ENCODE measurements at regions not wholly inside any gene's neighbourhood (a gene's known extent, or its start where the extent isn't known, plus 50 kb on each side); places are given as distances from the start of the nearest gene placed in this dataset.
A peak's percentile ranks its signal among the peaks of the same experiment; 100 is the strongest.

GRCh38 chr10:88113232-88113631 lies 249.8 kb downstream of the PTEN start:
- Histone ChIP-seq H3K4me1 (replicated peaks) (peaks cover 48% of the 10 kb centered on the region), H3K27ac (no peak overlapping the region), H3K36me3 (no peaks in the 10 kb centered on the region), H3K9me3 (replicated peaks) (no peaks in the 10 kb centered on the region), H3K4me3 (no peak overlapping the region), H3K27me3 (replicated peaks) (no peaks in the 10 kb centered on the region)
- DNase-seq (ENCODE audit: low read depth in 1 of 2, low spot score in 2 of 2): no peak

GRCh38 chr10:88113657-88114272 lies 250.3 kb downstream of the PTEN start:
- Histone ChIP-seq H3K4me3 (no peak overlapping the region), H3K27me3 (replicated peaks) (no peaks in the 10 kb centered on the region), H3K9me3 (replicated peaks) (no peaks in the 10 kb centered on the region), H3K36me3 (no peaks in the 10 kb centered on the region), H3K4me1 (replicated peaks) (peaks cover 51% of the 10 kb centered on the region), H3K27ac (no peak overlapping the region)
- no peak for DNase-seq (ENCODE audit: low read depth in 1 of 2, low spot score in 2 of 2)

- H3K4me3 ChIP-seq: no peak overlapping the region
- no peak for DNase-seq (ENCODE audit: low read depth in 1 of 2, low spot score in 2 of 2)
- H3K27me3 ChIP-seq (replicated peaks): no peaks in the 10 kb centered on the region
- no peak overlapping the region for H3K27ac ChIP-seq
- peaks cover 56% of the 10 kb centered on the region for H3K4me1 ChIP-seq (replicated peaks)
- H3K9me3 ChIP-seq (replicated peaks): no peaks in the 10 kb centered on the region
- no peaks in the 10 kb centered on the region for H3K36me3 ChIP-seq
Observed at GRCh38 chr10:88114368-88114767, 250.9 kb downstream of the PTEN start.

GRCh38 chr10:88115407-88115806 lies 252.0 kb downstream of the PTEN start:
- Histone ChIP-seq H3K27me3 (replicated peaks) (no peaks in the 10 kb centered on the region), H3K36me3 (no peaks in the 10 kb centered on the region), H3K27ac (peak overlapping the region; percentile 84), H3K9me3 (replicated peaks) (no peaks in the 10 kb centered on the region), H3K4me1 (replicated peaks) (peaks cover 50% of the 10 kb centered on the region), H3K4me3 (no peak overlapping the region)
- no peak for DNase-seq (ENCODE audit: low read depth in 1 of 2, low spot score in 2 of 2)

- no peaks in the 10 kb centered on the region for H3K27me3 ChIP-seq (replicated peaks)
- H3K4me1 ChIP-seq (replicated peaks): peaks cover 44% of the 10 kb centered on the region
- H3K9me3 ChIP-seq (replicated peaks): no peaks in the 10 kb centered on the region
- H3K36me3 ChIP-seq: no peaks in the 10 kb centered on the region
- peak overlapping the region; percentile 84 for H3K27ac ChIP-seq
- H3K4me3 ChIP-seq: no peak overlapping the region
- DNase-seq (ENCODE audit: low read depth in 1 of 2, low spot score in 2 of 2): peak in 1 of 2 experiments; percentile 75
Observed at GRCh38 chr10:88115968-88116367, 252.5 kb downstream of the PTEN start.

- no peak overlapping the region for H3K4me3 ChIP-seq
Observed at GRCh38 chr10:88116481-88116880, 253.1 kb downstream of the PTEN start.

GRCh38 chr10:88116971-88117626 lies 253.7 kb downstream of the PTEN start:
- no peak for DNase-seq (ENCODE audit: low read depth in 1 of 2, low spot score in 2 of 2)
- Histone ChIP-seq H3K27me3 (replicated peaks) (no peaks in the 10 kb centered on the region), H3K27ac (peak overlapping the region; percentile 84), H3K36me3 (no peaks in the 10 kb centered on the region), H3K4me1 (replicated peaks) (peaks cover 42% of the 10 kb centered on the region), H3K9me3 (replicated peaks) (no peaks in the 10 kb centered on the region), H3K4me3 (no peak overlapping the region)

More at GRCh38 chr10:88116481-88116880, 253.1 kb downstream of the PTEN start:
- peak overlapping the region; percentile 84 for H3K27ac ChIP-seq
- DNase-seq (ENCODE audit: low read depth in 1 of 2, low spot score in 2 of 2): peak in 1 of 2 experiments; percentile 71
- H3K27me3 ChIP-seq (replicated peaks): no peaks in the 10 kb centered on the region
- peaks cover 42% of the 10 kb centered on the region for H3K4me1 ChIP-seq (replicated peaks)
- no peaks in the 10 kb centered on the region for H3K36me3 ChIP-seq
- no peaks in the 10 kb centered on the region for H3K9me3 ChIP-seq (replicated peaks)

- Histone ChIP-seq H3K27me3 (replicated peaks) (no peaks in the 10 kb centered on the region), H3K4me3 (no peak overlapping the region), H3K4me1 (replicated peaks) (peaks cover 42% of the 10 kb centered on the region), H3K36me3 (no peaks in the 10 kb centered on the region), H3K9me3 (replicated peaks) (no peaks in the 10 kb centered on the region), H3K27ac (no peak overlapping the region)
- no peak for DNase-seq (ENCODE audit: low read depth in 1 of 2, low spot score in 2 of 2)
Observed at GRCh38 chr10:88117869-88118632, 254.6 kb downstream of the PTEN start.

- H3K9me3 ChIP-seq (replicated peaks): no peaks in the 10 kb centered on the region
- H3K27me3 ChIP-seq (replicated peaks): no peaks in the 10 kb centered on the region
- no peak overlapping the region for H3K27ac ChIP-seq
- H3K4me1 ChIP-seq (replicated peaks): peaks cover 42% of the 10 kb centered on the region
- no peaks in the 10 kb centered on the region for H3K36me3 ChIP-seq
- DNase-seq (ENCODE audit: low read depth in 1 of 2, low spot score in 2 of 2): no peak
- H3K4me3 ChIP-seq: no peak overlapping the region
Observed at GRCh38 chr10:88118729-88119128, 255.3 kb downstream of the PTEN start.

- peaks cover 42% of the 10 kb centered on the region for H3K4me1 ChIP-seq (replicated peaks)
- H3K4me3 ChIP-seq: no peak overlapping the region
- H3K9me3 ChIP-seq (replicated peaks): no peaks in the 10 kb centered on the region
- no peak for DNase-seq (ENCODE audit: low read depth in 1 of 2, low spot score in 2 of 2)
- H3K36me3 ChIP-seq: no peaks in the 10 kb centered on the region
- H3K27ac ChIP-seq: no peak overlapping the region
- H3K27me3 ChIP-seq (replicated peaks): no peaks in the 10 kb centered on the region
Observed at GRCh38 chr10:88119160-88119559, 255.7 kb downstream of the PTEN start.

GRCh38 chr10:88120075-88120474 lies 256.6 kb downstream of the PTEN start:
- Histone ChIP-seq H3K9me3 (replicated peaks) (no peaks in the 10 kb centered on the region), H3K27me3 (replicated peaks) (no peaks in the 10 kb centered on the region), H3K4me3 (no peak overlapping the region), H3K27ac (no peak overlapping the region), H3K36me3 (no peaks in the 10 kb centered on the region), H3K4me1 (replicated peaks) (peaks cover 42% of the 10 kb centered on the region)
- DNase-seq (ENCODE audit: low read depth in 1 of 2, low spot score in 2 of 2): no peak

GRCh38 chr10:88120599-88121333 lies 257.3 kb downstream of the PTEN start:
- Histone ChIP-seq H3K36me3 (no peaks in the 10 kb centered on the region), H3K9me3 (replicated peaks) (no peaks in the 10 kb centered on the region), H3K27ac (no peak overlapping the region), H3K27me3 (replicated peaks) (no peaks in the 10 kb centered on the region), H3K4me1 (replicated peaks) (peaks cover 35% of the 10 kb centered on the region), H3K4me3 (no peak overlapping the region)
- DNase-seq (ENCODE audit: low read depth in 1 of 2, low spot score in 2 of 2): no peak

- H3K27me3 ChIP-seq (replicated peaks): no peaks in the 10 kb centered on the region
- H3K4me1 ChIP-seq (replicated peaks): peaks cover 29% of the 10 kb centered on the region
- no peak for DNase-seq (ENCODE audit: low read depth in 1 of 2, low spot score in 2 of 2)
- no peak overlapping the region for H3K4me3 ChIP-seq
- H3K27ac ChIP-seq: no peak overlapping the region
- H3K36me3 ChIP-seq: no peaks in the 10 kb centered on the region
- H3K9me3 ChIP-seq (replicated peaks): no peaks in the 10 kb centered on the region
Observed at GRCh38 chr10:88121361-88121760, 257.9 kb downstream of the PTEN start.
